Activated CD4-positive, alpha-beta T cell treated with anti-CD3 and anti-CD28 coated beads, Interleukin-2, amount 50 U/mL, for 16 hours (primary cell): ENCODE measurements at regions not wholly inside any gene's neighbourhood (a gene's known extent, or its start where the extent isn't known, plus 50 kb on each side); places are given as distances from the start of the nearest gene placed in this dataset.
A peak's percentile ranks its signal among the peaks of the same experiment; 100 is the strongest.

ENCODE experiments used
- DNase-seq: peaks from one replicate; pipeline ENCODE4 v3.0.0-alpha.2; 2020

DNA sequence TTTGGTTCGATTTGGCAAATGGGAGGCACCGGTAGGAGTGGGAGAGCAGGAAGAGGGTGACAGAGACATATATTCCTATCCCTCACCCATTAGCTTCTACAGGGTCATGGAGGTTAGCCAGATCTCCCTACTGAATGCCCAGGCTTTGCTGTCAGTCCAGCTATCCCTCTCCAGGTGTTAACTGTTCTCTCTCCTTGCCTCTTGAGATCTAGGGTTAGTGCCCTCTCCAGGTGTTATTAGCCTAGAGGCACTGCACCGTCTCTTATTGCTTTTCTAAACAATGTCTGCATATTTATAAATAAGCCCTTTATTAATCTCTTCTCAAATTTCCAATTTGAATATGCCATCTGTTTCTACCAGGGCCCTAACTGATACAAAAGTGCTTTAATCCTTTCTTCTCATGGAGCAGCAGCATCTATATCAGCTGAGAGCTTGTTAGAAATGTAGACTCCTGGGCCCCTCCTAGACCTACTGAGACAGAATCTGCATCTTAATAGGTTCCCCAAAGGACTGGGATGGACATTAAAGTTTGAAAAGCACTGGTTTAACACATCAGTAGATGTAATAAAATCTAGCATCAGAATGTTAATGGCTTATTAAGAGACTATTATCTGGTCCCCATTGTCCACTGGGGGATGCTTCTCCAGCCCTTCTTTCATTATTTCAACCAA lies 322.5 kb upstream of the SLC24A2 start:
- DNase-seq, result no peak

DNA sequence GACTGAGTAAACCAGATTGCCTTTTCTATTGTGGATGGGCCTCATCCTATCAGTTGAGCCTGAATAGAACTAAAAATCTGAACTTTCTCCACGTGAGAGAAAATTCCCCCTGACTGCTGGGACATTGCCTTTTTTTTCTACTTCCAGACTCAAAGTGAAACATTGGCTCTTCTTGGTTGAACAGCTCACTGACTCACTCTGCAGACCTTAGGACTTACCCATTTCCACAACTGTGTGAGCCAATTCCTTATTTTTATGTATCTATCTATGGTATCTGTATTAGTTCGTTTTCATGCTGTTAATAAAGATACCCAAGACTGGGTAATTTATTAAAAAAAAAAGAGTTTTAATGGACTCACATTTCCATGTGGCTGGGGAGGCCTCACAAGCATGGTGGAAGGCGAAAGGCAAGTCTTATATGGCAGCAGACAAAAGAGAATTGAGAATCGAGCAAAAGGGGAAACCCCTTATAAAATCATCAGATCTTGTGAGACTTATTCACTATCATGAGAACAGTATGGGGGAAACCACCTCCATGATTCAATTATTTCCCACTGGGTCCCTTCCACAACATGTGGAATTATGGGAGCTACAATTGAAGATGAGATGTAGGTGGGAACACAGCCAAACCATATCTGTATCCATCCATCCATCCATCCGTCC lies 306.7 kb upstream of the SLC24A2 start:
- DNase-seq, result no peak

DNA sequence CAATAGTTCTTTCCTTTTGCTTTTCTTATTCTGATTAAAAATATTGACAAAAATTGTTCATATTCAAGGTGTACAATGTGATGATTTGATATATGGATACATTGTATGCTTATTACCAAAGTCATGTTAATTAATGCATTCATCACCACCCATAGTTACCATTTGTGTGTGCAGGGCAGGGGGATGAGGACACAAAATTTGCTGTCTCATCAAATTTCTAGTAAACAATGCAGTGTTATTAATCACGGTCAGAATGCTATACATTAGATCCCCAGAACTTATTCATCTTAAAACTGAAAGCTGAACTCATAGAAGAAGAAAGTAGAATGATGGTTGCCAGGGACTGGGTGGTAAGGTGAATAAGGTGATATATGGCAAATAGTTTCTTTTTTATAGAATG lies 303.7 kb upstream of the SLC24A2 start:
- DNase-seq, result no peak

DNA sequence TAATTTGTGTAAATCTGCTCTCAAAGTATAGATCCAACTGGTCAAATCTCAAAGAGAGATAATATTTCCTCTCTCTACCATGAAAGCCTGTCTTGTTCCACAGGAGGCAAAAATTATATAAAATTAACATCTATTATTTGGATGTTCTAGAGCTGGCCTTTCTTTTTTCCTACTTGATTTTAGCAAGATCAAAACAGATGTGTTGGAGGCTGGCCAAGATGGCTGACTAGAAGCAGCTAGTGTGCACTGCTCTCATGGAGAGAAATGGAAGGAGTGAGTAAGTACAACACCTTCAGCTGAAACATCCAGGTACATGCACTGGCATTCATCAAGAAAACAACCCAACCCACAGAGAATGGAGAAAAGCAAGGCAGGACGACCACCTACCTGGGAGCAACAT lies 298.6 kb upstream of the SLC24A2 start:
- no peak for DNase-seq

DNA sequence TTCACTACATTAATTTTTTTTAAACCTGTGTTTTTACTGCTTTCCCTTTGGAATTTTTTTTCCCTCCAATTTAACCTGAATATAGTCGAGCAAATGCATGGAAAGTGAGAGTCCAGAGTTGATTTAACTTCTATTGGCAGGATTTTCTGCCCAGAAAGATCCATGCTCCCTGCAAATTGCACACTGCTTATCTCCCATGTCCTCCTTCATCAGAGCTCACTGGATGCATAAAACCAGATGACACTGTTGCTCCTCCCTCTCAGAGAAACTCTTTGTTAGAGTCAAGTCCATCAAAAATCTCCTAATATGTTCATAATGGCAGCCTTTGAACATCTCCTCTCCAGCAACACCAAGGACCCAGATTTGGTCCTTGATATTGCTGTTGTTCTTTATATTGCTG lies 297.0 kb upstream of the SLC24A2 start:
- DNase-seq, result no peak

DNA sequence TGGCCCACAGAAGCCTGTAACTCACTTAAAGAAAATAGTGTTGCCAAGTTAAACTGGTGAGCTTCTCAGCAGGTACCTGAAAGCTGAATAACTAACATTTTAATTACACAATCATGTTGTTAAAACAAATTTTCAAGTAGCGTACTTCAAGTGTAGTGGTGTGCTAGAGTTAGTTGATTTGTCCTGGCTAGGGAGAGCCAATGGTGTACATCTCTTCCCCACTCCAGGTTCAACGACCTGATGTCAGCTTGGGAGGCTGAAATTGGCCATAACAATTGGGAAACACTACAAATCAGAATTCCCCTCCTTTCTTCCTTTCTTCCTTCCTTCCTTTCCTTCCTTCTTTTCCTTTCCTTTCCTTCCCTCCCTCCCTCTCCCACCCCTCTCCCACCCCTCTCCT lies 295.3 kb upstream of the SLC24A2 start:
- DNase-seq, result no peak

DNA sequence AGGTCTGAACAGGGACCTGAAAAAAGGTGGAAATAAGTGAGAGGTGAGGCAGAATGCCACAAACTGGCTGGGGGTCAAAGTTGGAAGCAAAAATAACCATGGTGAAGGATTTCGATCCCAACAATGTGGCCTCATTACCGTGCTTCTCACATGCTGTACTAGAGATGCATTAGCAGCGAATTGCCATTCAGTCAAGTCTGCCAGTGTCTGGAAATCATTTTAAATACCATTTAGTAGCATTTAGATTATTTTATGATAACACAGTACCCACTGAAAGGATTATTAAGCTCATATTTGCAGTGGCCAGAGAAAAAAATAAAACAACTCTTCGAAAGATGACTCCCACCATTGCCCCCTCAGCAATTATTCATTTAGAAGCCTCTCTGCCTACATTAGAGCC lies 294.6 kb upstream of the SLC24A2 start:
- no peak for DNase-seq

DNA sequence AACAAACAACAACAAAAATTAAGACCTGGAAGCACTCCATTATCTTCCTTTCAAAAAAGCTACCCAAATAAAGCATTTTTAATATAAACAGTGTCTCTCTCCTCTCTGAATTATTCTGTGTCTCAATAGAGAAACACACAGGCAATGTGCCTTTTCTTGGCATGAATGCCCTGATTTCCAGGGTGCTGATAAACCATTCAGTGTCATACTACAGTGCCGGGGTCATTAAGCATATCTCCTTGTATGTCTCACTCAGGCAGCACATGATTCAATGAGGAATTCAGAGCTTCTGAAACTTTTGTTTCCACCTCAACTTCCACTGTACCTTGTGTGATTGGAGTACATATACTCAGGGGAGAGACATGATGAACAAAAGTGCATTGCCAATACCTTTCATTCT lies 294.0 kb upstream of the SLC24A2 start:
- DNase-seq, result no peak

DNA sequence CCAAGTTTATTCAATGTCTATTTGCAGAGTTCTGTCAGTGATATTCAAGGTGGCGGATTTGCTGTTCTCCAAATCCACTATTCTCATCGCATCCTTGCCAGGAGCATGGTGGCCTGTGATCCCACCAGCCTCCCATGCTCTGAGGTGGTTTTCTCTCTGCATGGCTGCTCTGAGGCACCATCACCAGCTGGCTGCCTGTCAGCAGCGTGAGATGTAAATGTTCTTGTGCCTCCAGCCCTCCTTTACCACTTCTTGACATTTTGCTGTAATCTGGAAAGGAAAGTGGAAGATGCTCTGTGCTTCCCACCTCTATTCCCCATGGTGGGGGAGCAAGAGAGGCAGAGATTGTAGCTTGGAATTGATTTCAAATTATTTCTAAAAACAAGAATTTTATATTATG lies 293.6 kb upstream of the SLC24A2 start:
- no peak for DNase-seq

DNA sequence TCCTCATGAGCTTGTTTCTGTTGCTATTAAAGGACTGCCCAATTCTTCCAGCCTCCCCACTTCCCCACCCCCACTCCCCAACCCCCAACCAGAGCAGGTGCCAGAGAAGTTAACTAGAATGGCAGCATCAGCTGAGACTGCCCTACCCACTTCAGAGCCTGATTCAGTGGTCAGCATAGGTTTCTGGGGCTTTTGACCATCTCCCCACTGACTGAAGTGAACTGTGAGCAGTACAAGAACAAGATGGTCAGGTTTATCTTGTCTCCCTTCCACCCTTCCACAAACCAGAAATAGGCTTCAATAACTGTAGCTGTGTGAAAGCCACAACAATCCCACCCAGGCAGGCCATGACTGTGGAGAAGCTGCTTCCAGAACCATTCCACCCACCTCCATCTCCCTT lies 289.4 kb upstream of the SLC24A2 start:
- DNase-seq, result no peak

DNA sequence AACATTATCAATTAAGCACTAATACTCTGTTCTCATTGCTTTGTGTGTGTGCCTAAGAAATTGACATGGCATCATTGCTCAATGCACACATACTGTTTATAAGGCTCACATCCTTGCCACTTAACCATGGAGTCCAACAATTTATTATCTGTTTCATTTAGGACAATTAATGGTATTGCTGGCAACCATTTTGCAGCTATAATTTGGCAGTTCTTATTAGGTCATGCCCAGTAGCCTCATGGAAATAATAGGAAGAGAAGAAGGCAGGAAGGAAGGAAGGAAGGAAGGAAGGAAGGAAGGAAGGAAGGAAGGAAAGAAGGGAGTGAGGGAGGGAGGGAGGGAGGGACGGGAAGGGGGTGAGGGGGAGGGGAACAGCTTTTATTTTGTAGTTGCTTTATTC lies 285.5 kb upstream of the SLC24A2 start:
- DNase-seq, result no peak

DNA sequence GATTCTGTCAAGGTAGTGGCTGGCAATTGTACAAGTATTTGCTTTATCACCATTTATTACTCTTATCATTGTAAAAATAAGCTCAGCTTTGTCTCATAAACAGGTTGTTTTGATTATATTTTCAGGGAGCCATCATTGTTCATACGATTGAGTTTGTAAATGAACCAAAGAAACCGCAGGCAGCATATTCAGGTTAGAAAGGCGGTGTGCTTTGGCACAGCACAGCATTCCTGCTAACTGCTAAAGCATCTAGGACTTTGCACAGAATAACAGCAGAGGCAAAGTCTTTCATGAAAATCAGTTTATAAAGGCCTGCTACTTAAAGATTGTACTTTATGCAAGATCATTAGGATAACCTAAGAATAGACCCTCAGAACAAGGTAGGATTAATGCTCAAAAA lies 281.5 kb upstream of the SLC24A2 start:
- DNase-seq, result no peak

DNA sequence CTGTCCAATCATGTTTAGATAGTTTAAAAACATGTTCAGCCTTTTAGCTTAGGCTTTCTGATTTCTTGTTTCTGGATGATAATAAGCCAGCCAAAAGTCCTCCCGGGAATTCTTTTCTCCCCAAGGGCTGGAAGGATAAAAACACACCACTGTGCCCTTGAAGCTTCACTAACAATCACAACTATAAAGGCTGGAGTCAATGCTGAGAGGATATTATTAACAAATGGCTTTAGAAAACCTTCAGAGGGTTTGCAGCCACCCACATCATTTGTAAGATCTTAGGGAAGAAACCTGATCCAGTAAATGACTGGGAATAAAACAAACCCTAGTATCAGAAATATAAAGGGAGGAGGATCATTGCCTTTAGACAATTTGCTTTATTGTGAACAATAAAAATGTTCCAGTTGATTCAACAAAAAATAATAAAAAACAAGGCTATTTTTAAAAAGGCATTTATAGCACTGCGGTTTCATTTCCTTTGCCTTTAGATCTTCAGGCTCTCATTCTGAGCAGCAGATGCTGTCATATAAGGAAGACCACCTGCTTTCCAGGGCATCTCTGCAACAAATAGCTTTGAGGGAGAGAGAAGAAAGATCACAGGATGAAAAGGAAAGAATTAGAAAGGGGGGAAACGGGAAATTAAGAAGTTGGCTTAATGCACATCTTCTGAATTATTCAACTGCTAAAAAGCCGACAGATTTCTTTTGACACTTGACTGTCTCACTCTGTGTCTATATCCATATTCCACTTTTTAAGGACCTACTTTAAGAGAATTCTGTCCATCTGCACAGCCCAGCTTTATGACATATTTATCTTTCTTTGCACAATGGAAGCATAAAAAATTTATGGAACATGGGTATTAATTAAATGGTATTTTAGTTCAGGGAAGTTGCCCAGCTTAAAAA lies 277.2 kb upstream of the SLC24A2 start:
- no peak for DNase-seq

DNA sequence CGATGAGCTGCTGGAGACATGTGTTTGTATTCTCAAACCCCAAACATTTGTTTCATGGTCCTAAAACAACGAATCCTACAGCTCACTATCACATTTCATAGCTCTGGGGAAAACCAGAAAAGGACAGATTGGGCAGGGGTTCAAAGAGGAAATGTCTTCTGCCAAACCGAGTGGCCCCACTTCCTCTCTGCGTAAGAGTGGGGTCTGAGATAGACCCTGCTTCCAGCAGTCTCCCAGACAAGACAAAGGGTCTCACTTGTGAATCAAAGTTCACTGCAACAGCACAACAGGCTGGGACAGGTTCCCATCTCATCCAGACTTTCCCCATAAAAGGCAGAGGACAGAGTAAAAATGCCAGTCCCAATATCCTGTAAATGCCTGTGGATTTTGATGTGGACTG lies 276.2 kb upstream of the SLC24A2 start:
- no peak for DNase-seq

DNA sequence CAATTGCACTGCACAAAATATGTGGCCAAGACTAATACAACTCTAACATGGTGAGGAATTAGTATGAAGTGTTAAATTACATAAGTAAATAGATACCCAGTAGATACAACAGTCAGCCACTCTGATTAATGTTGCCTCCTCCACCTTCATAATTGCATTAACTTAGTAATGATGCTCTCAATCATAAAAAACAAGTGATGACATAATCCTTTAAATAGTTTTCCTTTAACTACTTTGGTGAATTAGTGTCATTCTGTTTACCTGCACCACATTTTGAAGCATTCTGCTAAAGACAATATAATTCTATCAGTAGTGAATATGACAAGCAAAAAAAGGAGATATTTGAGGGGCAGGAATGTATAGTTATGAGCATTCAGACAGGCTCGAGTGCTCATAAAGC lies 265.9 kb upstream of the SLC24A2 start:
- no peak for DNase-seq

DNA sequence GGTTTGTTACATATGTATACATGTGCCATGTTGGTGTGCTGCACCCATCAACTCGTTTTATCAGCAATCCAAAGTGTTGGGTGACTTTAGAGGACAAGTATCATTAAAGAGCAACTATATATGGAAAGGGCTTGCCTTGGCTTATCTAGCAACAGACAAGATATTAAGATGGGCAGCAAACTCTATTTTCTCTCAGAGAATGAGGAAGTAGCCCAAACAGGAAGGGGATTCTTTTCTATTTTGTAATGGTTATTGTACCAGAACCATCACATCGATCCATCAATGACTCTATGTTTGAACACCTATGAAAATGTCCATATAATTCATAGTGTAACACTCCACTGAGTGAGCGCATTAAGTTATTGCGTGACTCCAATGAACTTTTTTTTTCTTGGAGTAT lies 260.1 kb upstream of the SLC24A2 start:
- DNase-seq, result no peak

DNA sequence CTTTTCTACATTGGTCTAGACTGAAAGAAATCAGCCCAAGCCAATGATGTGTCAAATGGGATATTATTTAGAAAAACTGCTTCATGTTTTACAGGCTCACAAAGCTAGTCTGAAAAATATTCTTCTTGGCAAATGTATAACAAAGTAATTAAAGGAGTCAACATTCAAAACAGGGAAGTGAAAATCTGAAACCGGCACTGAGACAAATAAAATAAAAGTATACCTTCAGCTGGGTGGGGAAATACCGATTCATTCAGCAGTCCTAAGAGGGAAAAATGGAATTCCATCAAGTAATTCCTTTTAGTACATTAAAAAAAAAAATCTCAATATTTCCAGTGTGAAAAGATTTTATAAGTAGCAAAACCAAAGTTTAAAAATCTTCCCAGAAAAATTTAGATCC lies 259.6 kb upstream of the SLC24A2 start:
- no peak for DNase-seq

DNA sequence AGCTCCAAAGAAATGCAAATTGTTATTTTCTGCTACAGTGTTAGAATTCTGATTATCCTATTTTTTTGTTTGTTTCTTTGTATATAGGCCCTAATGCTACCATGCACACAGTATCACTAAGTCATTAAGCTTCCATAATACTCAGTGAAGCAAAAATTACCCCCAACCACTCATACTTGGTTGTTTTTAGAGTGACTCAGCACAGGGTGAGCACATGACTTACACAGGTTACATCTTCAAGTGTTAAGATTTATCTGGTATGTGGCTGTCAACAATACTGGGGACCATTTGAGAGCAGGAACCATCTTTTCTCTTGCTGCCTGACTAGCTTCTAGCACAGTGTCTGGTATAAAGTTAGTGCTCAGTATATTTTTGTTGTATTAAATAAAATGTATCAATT lies 255.8 kb upstream of the SLC24A2 start:
- no peak for DNase-seq

DNA sequence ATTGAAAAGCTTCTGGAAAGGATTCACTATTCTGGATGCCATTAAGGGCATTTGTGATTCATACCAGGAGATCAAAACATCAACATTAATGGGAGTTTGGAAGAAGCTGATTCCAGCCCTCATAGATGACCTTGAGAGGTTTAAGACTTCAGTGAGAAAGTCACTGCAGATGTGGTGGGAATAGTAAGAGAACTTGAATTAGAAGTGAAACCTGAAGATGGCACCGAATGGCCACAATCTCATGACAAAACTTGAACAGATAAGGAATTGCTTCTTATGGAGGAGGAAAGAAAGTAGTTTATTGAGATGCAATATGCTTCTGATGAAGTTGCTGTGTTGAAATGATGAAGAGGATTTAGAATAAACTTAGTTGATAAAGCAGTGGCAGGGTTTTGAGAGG lies 254.6 kb upstream of the SLC24A2 start:
- peak; percentile 7 for DNase-seq

DNA sequence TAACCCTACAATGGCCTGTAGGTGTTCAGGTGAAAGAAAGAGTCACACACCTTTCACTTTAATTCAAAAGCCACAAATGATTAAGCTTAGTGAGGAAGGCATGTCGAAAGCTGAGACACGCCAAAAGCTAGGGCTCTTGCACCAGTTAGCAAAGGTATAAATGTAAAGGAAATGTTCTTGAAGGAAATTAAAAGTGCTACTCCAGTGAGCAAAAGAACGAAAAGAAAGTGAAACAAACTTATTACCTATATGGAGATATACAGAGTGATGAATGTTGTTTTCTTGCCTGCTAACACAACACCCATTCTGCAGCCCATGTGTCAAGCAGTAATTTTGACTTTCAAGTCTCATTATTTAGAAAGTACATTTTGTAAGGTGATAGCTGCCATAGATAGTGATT lies 254.2 kb upstream of the SLC24A2 start:
- peak; percentile 30 for DNase-seq

DNA sequence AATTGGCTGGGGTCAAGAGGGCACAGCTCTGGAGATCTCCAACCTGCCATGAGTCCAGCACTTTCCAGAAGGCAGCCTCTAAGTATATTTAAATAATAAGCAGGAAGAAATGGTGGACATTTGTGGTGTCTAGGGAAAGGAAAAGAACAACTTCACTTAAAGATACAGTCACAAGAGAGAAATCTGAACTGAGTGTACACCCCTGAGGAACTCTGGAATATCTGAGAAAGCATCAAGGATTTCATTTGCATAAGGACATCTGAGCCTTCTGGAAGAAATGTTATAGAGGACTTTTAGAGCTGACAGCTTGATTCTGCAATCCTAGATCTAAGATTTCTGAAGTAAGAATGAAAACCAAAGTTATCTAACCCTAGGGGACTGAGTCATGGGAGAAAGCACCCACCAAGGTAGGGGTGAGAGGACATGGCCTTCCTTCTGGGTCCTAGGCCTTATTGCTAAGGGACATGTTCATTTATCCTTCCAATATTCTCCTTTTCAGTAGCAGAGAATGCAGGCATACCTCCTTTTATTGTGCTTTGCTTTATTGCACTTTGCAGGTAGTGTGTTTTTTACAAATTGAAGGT lies 253.4 kb upstream of the SLC24A2 start:
- DNase-seq, result no peak

DNA sequence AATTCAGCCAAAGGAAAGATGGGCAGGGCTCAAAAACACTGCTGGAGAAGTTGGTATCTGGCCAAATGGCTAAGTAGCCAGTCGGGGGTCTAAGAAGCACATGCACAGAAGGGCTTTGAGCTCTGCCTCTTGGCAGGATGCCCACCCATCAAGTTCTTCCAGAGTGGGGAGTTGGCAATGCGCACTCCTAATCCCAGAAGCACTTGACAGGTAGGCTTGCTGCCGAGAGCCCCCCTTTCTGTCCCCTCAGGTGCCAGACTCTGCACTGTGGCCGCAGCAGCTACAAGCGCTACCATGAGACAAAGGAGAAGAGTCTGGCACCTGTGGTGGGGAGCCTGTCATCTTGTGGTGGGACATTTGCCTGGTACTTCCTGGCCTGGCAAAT lies 252.9 kb upstream of the SLC24A2 start:
- DNase-seq, result no peak

DNA sequence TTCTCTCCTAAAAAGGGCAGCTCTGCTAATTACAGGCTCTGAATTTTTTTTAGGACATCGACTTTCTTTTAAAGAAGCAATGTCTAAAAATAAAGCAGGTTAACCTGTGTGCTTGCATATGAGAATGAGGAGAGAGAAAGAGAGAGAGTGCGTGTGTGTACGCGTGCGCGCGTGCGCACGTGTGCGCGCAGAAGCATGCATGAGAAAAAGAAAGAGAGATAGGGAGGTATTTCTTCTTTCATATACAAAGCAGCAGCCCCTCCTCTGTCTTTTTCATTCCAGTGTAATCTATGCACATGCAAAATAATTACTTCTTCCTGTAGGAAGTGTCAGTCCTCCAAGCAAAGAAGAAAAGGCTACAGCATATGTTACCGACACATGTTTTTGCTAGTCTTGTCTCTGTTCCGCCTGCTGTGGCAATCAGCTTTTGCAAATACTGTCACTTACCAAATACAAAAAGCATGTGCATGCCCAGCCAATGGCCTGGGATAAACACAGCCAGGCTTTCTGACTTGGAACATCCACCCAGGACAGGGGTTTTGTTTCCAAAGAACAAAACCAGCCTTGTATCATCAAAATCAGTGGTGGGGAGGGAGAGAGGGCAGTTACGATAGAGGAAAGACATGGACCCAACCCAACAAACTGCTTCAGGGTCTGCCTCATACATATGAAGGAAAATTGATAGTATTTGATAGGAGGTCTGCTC lies 252.3 kb upstream of the SLC24A2 start:
- DNase-seq, result no peak
